ENCODE measurements at regions not wholly inside any gene's neighbourhood (a gene's known extent, or its start where the extent isn't known, plus 50 kb on each side); places are given as distances from the start of the nearest gene placed in this dataset.

GRCh38 chr4:135838889-135839288 is 1637.3 kb upstream of the PABPC4L start:
- CTCF ChIA-PET: no interaction called here
- H3K27ac ChIP-seq (ENCODE audit: extremely low read depth, low read depth, low read length): no peak overlapping the region
- no peaks in the 10 kb centered on the region for H3K36me3 ChIP-seq (ENCODE audit: control insufficient read depth in 2 of 2, insufficient read depth in 1 of 2, low read length in 2 of 2)
- POLR2A ChIA-PET: no interaction called here
- no peaks in the 10 kb centered on the region for H3K9me3 ChIP-seq (ENCODE audit: control insufficient read depth, insufficient read depth, low read depth, low read length)
- TF ChIP-seq ZBTB8A (tag by site-specific recombination; IDR thresholded peaks at IDR 0.05): no peak
- TF ChIP-seq ZNF623 (tag by site-specific recombination; IDR thresholded peaks at IDR 0.05): no peak
- TF ChIP-seq, protein P1, sequence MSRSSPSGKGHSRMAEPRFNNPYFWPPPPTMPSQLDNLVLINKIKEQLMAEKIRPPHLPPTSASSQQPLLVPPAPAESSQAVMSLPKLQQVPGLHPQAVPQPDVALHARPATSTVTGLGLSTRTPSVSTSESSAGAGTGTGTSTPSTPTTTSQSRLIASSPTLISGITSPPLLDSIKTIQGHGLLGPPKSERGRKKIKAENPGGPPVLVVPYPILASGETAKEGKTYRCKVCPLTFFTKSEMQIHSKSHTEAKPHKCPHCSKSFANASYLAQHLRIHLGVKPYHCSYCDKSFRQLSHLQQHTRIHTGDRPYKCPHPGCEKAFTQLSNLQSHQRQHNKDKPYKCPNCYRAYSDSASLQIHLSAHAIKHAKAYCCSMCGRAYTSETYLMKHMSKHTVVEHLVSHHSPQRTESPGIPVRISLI (tag by site-specific recombination; IDR thresholded peaks at IDR 0.05): no peak
- no peak for TF ChIP-seq ZNF48 (tag by site-specific recombination; IDR thresholded peaks at IDR 0.05)
- TF ChIP-seq, protein P2, sequence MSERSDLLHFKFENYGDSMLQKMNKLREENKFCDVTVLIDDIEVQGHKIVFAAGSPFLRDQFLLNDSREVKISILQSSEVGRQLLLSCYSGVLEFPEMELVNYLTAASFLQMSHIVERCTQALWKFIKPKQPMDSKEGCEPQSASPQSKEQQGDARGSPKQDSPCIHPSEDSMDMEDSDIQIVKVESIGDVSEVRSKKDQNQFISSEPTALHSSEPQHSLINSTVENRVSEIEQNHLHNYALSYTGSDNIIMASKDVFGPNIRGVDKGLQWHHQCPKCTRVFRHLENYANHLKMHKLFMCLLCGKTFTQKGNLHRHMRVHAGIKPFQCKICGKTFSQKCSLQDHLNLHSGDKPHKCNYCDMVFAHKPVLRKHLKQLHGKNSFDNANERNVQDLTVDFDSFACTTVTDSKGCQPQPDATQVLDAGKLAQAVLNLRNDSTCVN (tag by site-specific recombination; optimal IDR thresholded peaks at IDR 0.05): no peak
- TF ChIP-seq MYNN (tag by site-specific recombination; IDR thresholded peaks at IDR 0.05; ENCODE audit: borderline replicate concordance): no peak
- no peak for TF ChIP-seq ZNF16 (tag by site-specific recombination; IDR thresholded peaks at IDR 0.05; ENCODE audit: low read depth)
- TF ChIP-seq ZNF175 (tag by site-specific recombination; IDR thresholded peaks at IDR 0.05): no peak
- no peak for TF ChIP-seq ZNF585B (tag by site-specific recombination; IDR thresholded peaks at IDR 0.05)
- TF ChIP-seq ZNF341 (tag by site-specific recombination; IDR thresholded peaks at IDR 0.05; ENCODE audit: low read depth): no peak
- TF ChIP-seq ZBTB7A (tag by site-specific recombination; IDR thresholded peaks at IDR 0.05; ENCODE audit: low read depth): no peak
- TF ChIP-seq ZNF600 (tag by site-specific recombination; IDR thresholded peaks at IDR 0.05): no peak
- TF ChIP-seq ZNF654 (tag by site-specific recombination; IDR thresholded peaks at IDR 0.05; ENCODE audit: low read depth): no peak
- no peak for TF ChIP-seq ZNF670 (tag by site-specific recombination; IDR thresholded peaks at IDR 0.05; ENCODE audit: low read depth)
- TF ChIP-seq ZNF37A (tag by site-specific recombination; IDR thresholded peaks at IDR 0.05): no peak
- TF ChIP-seq ZNF394 (tag by site-specific recombination; IDR thresholded peaks at IDR 0.05; ENCODE audit: borderline replicate concordance): no peak
- no peak for TF ChIP-seq ZNF157 (tag by site-specific recombination; IDR thresholded peaks at IDR 0.05)
- TF ChIP-seq BCL11A (tag by site-specific recombination; IDR thresholded peaks at IDR 0.05; ENCODE audit: low read depth): no peak
- no peak for TF ChIP-seq OVOL3 (tag by site-specific recombination; IDR thresholded peaks at IDR 0.05)
- no peak overlapping the region for H3K4me3 ChIP-seq (ENCODE audit: low read depth, low read length)
- no peaks in the 10 kb centered on the region for H3K4me1 ChIP-seq (ENCODE audit: control insufficient read depth, insufficient read depth, low read length)

GRCh38 chr4:135834471-135834870 is 1632.9 kb upstream of the PABPC4L start:
- CTCF ChIA-PET: no interaction called here
- H3K4me3 ChIP-seq (ENCODE audit: low read depth, low read length): no peak overlapping the region
- H3K4me1 ChIP-seq (ENCODE audit: control insufficient read depth, insufficient read depth, low read length): no peaks in the 10 kb centered on the region
- POLR2A ChIA-PET: no interaction called here
- no peak overlapping the region for H3K27ac ChIP-seq (ENCODE audit: extremely low read depth, low read depth, low read length)
- no peaks in the 10 kb centered on the region for H3K9me3 ChIP-seq (ENCODE audit: control insufficient read depth, insufficient read depth, low read depth, low read length)
- no peaks in the 10 kb centered on the region for H3K36me3 ChIP-seq (ENCODE audit: control insufficient read depth in 2 of 2, insufficient read depth in 1 of 2, low read length in 2 of 2)
- TF ChIP-seq ZNF174 (tag by site-specific recombination; IDR thresholded peaks at IDR 0.05) (no peak), PRDM10 (tag by site-specific recombination; IDR thresholded peaks at IDR 0.05) (no peak), RBAK (tag by site-specific recombination; IDR thresholded peaks at IDR 0.05) (no peak), MEIS1 (CRISPR knock-in tag; IDR thresholded peaks at IDR 0.05; ENCODE audit: borderline replicate concordance) (no peak), ZNF707 (tag by site-specific recombination; IDR thresholded peaks at IDR 0.05) (no peak), ZNF660 (tag by site-specific recombination; IDR thresholded peaks at IDR 0.05) (no peak), ZFHX2 (tag by site-specific recombination; conservative IDR thresholded peaks at IDR 0.05) (no peak), ZNF585B (tag by site-specific recombination; IDR thresholded peaks at IDR 0.05) (no peak), ZSCAN16 (tag by site-specific recombination; IDR thresholded peaks at IDR 0.05) (no peak), ZNF624 (tag by site-specific recombination; IDR thresholded peaks at IDR 0.05) (no peak), ZNF549 (tag by site-specific recombination; IDR thresholded peaks at IDR 0.05) (no peak), ZNF704 (tag by site-specific recombination; IDR thresholded peaks at IDR 0.05) (no peak), ZBTB21 (tag by site-specific recombination; IDR thresholded peaks at IDR 0.05) (no peak)
